Anterior cingulate cortex (tissue), 58 donors: ENCODE measurements at regions not wholly inside any gene's neighbourhood (a gene's known extent, or its start where the extent isn't known, plus 50 kb on each side); places are given as distances from the start of the nearest gene placed in this dataset.

Experiments used
- DNase-seq, 58 donors: peaks; one replicate each; lab custom pipeline; 2025; lab: John Stamatoyannopoulos, UW

- no peak for DNase-seq
These were observed 163.6 kb upstream of the PARP11 start for GRCh38 chr12:4036671-4037271.

- DNase-seq = no peak
These were observed 161.7 kb upstream of the PARP11 start for GRCh38 chr12:4034921-4035320.

- DNase-seq = peak in 2 of 58 donors; percentile 3 to 12
These were observed 159.9 kb upstream of the PARP11 start for GRCh38 chr12:4032924-4033615.

GRCh38 chr12:4031703-4032291, 158.6 kb upstream of the PARP11 start:
- peak in 1 of 58 donors; percentile 44 for DNase-seq

- peak in 57 of 58 donors; percentile 8 to 88 (median 55) for DNase-seq
These were observed 157.9 kb upstream of the PARP11 start for GRCh38 chr12:4030929-4031702.

GRCh38 chr12:4027412-4027811, 154.2 kb upstream of the PARP11 start:
- no peak for DNase-seq

- DNase-seq = peak in 1 of 58 donors; percentile 19
These were observed 153.3 kb upstream of the PARP11 start for GRCh38 chr12:4026517-4026916.

- DNase-seq = no peak
These were observed 152.8 kb upstream of the PARP11 start for GRCh38 chr12:4026020-4026358.

GRCh38 chr12:4025181-4026019, 152.2 kb upstream of the PARP11 start:
- no peak for DNase-seq

GRCh38 chr12:4024701-4025100, 151.5 kb upstream of the PARP11 start:
- DNase-seq = no peak

GRCh38 chr12:4015225-4016091, 142.3 kb upstream of the PARP11 start:
- peak in 17 of 58 donors; percentile 6 to 55 (median 17) for DNase-seq

- no peak for DNase-seq
These were observed 141.6 kb upstream of the PARP11 start for GRCh38 chr12:4014858-4015224.

- DNase-seq = no peak
These were observed 141.2 kb upstream of the PARP11 start for GRCh38 chr12:4014444-4014843.

- no peak for DNase-seq
These were observed 140.1 kb upstream of the PARP11 start for GRCh38 chr12:4012977-4013968.

GRCh38 chr12:4012073-4012472, 138.9 kb upstream of the PARP11 start:
- DNase-seq = no peak

GRCh38 chr12:4011597-4011996, 138.4 kb upstream of the PARP11 start:
- no peak for DNase-seq

GRCh38 chr12:4009979-4010704, 136.9 kb upstream of the PARP11 start:
- no peak for DNase-seq
